ENCODE measurements at regions not wholly inside any gene's neighbourhood (a gene's known extent, or its start where the extent isn't known, plus 50 kb on each side); places are given as distances from the start of the nearest gene placed in this dataset.

GRCh38 chr7:113298501-113298900 lies 180.1 kb upstream of the SMIM30 start:
- TF ChIP-seq CTCF (IDR thresholded peaks at IDR 0.05; ENCODE audit: low read depth, low read length, missing input control), result no peak
- no peak for TF ChIP-seq YY1 (IDR thresholded peaks at IDR 0.05)
- TF ChIP-seq REST (IDR thresholded peaks at IDR 0.05), result no peak
- no peak for TF ChIP-seq RXRA (IDR thresholded peaks at IDR 0.05)

Data from liver (tissue), 3 donors.